ENCODE measurements at regions not wholly inside any gene's neighbourhood (a gene's known extent, or its start where the extent isn't known, plus 50 kb on each side); places are given as distances from the start of the nearest gene placed in this dataset.

GRCh38 chr15:81432179-81432578 is 58.2 kb upstream of the TMC3 start:
- ChIA-PET CTCF (interaction anchor here (0.6 kb wide), 1 partner anchor 139 kb away, joined by 3 read pairs; no protein-coding TSS in a partner anchor), POLR2A (no interaction called here)
- Histone ChIP-seq H2AFZ (ENCODE audit: low read depth) (no peak overlapping the region), H3K4me1 (ENCODE audit: control insufficient read depth in 1 of 2, insufficient read depth in 2 of 2, low read depth in 1 of 2, low read length in 1 of 2) (no peaks in the 10 kb centered on the region), H3K27ac (ENCODE audit: low read depth in 2 of 2, low read length in 1 of 2) (no peak overlapping the region), H4K20me1 (ENCODE audit: insufficient read depth) (no peaks in the 10 kb centered on the region), H3K9me3 (no peaks in the 10 kb centered on the region), H3K27me3 (ENCODE audit: insufficient read depth) (no peaks in the 10 kb centered on the region), H3K9ac (no peak overlapping the region), H3K9me2 (0 out of 2 replicates have a peak, but pooled peaks cover 5% of the 10 kb centered on the region), H3K4me3 (ENCODE audit: low read depth in 2 of 2, low read length in 1 of 2) (no peak overlapping the region), H3K4me2 (no peak overlapping the region), H3K36me3 (replicated peaks in 1 of 2; ENCODE audit: control insufficient read depth in 1 of 2, insufficient read depth in 2 of 2, low read length in 1 of 2) (no peaks in the 10 kb centered on the region), H3F3A (replicated peaks; ENCODE audit: insufficient read depth) (no peaks in the 10 kb centered on the region), H3K79me2 (ENCODE audit: insufficient read depth) (no peaks in the 10 kb centered on the region)
- DNase-seq: no peak
- TF ChIP-seq GABPA (IDR thresholded peaks at IDR 0.05; ENCODE audit: low read depth): no peak
- TF ChIP-seq NRF1 (IDR thresholded peaks at IDR 0.05; ENCODE audit: low read depth, low read length): no peak
- no peak for TF ChIP-seq YY1 (IDR thresholded peaks at IDR 0.05; ENCODE audit: low read depth)
- no peak for TF ChIP-seq TEAD4 (IDR thresholded peaks at IDR 0.05; ENCODE audit: borderline replicate concordance, insufficient read depth)
- no peak for TF ChIP-seq TCF12 (IDR thresholded peaks at IDR 0.05)
- no peak for TF ChIP-seq MAX (IDR thresholded peaks at IDR 0.05; ENCODE audit: low read depth)
- TF ChIP-seq, protein P1, sequence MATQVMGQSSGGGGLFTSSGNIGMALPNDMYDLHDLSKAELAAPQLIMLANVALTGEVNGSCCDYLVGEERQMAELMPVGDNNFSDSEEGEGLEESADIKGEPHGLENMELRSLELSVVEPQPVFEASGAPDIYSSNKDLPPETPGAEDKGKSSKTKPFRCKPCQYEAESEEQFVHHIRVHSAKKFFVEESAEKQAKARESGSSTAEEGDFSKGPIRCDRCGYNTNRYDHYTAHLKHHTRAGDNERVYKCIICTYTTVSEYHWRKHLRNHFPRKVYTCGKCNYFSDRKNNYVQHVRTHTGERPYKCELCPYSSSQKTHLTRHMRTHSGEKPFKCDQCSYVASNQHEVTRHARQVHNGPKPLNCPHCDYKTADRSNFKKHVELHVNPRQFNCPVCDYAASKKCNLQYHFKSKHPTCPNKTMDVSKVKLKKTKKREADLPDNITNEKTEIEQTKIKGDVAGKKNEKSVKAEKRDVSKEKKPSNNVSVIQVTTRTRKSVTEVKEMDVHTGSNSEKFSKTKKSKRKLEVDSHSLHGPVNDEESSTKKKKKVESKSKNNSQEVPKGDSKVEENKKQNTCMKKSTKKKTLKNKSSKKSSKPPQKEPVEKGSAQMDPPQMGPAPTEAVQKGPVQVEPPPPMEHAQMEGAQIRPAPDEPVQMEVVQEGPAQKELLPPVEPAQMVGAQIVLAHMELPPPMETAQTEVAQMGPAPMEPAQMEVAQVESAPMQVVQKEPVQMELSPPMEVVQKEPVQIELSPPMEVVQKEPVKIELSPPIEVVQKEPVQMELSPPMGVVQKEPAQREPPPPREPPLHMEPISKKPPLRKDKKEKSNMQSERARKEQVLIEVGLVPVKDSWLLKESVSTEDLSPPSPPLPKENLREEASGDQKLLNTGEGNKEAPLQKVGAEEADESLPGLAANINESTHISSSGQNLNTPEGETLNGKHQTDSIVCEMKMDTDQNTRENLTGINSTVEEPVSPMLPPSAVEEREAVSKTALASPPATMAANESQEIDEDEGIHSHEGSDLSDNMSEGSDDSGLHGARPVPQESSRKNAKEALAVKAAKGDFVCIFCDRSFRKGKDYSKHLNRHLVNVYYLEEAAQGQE (IDR thresholded peaks at IDR 0.05; ENCODE audit: low read depth, low read length): no peak
- TF ChIP-seq NFIC (IDR thresholded peaks at IDR 0.05; ENCODE audit: borderline replicate concordance): no peak
- TF ChIP-seq ELF1 (IDR thresholded peaks at IDR 0.05): no peak
- TF ChIP-seq, protein P2, sequence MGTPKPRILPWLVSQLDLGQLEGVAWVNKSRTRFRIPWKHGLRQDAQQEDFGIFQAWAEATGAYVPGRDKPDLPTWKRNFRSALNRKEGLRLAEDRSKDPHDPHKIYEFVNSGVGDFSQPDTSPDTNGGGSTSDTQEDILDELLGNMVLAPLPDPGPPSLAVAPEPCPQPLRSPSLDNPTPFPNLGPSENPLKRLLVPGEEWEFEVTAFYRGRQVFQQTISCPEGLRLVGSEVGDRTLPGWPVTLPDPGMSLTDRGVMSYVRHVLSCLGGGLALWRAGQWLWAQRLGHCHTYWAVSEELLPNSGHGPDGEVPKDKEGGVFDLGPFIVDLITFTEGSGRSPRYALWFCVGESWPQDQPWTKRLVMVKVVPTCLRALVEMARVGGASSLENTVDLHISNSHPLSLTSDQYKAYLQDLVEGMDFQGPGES (IDR thresholded peaks at IDR 0.05; ENCODE audit: low read depth, low read length): no peak
- no peak for TF ChIP-seq RAD21 (IDR thresholded peaks at IDR 0.05; ENCODE audit: low read length)
- no peak for TF ChIP-seq JUND (IDR thresholded peaks at IDR 0.05)
- no peak for TF ChIP-seq TAF1 (IDR thresholded peaks at IDR 0.05; ENCODE audit: borderline replicate concordance, low read depth, low read length)
- WGBS (ENCODE audit: low lambda C conversion rate): 62% methylated on average over 2 of the region's 2 CpGs

DNA sequence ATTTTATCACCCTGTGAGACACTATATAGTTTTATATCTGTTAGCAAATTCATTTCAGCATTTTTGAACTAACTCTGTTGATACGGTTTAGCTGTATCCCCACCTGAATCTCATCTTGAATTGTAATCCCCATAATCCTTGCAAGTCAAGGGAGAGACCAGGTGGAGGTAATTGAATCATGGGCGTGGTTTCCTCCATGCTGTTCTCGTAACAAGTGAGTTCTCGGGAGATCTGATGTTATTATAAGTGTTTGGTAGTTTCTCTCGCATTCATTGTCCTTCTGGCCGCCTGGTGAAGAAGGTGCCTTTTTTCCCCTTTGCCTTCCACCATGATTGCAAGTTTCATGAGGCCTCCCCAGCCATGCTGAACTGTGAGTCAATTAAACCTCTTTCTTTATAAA is 53.2 kb upstream of the TMC3 start:
- Histone ChIP-seq H3K4me2 (no peak overlapping the region), H3K9ac (no peak overlapping the region), H3K79me2 (ENCODE audit: insufficient read depth) (no peaks in the 10 kb centered on the region), H3K27me3 (ENCODE audit: insufficient read depth) (no peaks in the 10 kb centered on the region), H4K20me1 (ENCODE audit: insufficient read depth) (no peaks in the 10 kb centered on the region), H3K4me3 (ENCODE audit: low read depth in 2 of 2, low read length in 1 of 2) (no peak overlapping the region), H3K36me3 (replicated peaks in 1 of 2; ENCODE audit: control insufficient read depth in 1 of 2, insufficient read depth in 2 of 2, low read length in 1 of 2) (no peaks in the 10 kb centered on the region), H3K27ac (ENCODE audit: low read depth in 2 of 2, low read length in 1 of 2) (no peak overlapping the region), H3F3A (replicated peaks; ENCODE audit: insufficient read depth) (no peaks in the 10 kb centered on the region), H2AFZ (ENCODE audit: low read depth) (no peak overlapping the region), H3K9me3 (no peaks in the 10 kb centered on the region), H3K4me1 (ENCODE audit: control insufficient read depth in 1 of 2, insufficient read depth in 2 of 2, low read depth in 1 of 2, low read length in 1 of 2) (no peaks in the 10 kb centered on the region), H3K9me2 (0 out of 2 replicates have a peak, but pooled peaks cover 5% of the 10 kb centered on the region)
- ChIA-PET CTCF (no interaction called here), POLR2A (no interaction called here)
- TF ChIP-seq NFIC (IDR thresholded peaks at IDR 0.05; ENCODE audit: borderline replicate concordance): no peak
- no peak for TF ChIP-seq SIN3A (IDR thresholded peaks at IDR 0.05; ENCODE audit: borderline replicate concordance, low read depth, low read length)
- TF ChIP-seq, protein P3, sequence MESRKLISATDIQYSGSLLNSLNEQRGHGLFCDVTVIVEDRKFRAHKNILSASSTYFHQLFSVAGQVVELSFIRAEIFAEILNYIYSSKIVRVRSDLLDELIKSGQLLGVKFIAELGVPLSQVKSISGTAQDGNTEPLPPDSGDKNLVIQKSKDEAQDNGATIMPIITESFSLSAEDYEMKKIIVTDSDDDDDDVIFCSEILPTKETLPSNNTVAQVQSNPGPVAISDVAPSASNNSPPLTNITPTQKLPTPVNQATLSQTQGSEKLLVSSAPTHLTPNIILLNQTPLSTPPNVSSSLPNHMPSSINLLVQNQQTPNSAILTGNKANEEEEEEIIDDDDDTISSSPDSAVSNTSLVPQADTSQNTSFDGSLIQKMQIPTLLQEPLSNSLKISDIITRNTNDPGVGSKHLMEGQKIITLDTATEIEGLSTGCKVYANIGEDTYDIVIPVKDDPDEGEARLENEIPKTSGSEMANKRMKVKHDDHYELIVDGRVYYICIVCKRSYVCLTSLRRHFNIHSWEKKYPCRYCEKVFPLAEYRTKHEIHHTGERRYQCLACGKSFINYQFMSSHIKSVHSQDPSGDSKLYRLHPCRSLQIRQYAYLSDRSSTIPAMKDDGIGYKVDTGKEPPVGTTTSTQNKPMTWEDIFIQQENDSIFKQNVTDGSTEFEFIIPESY (IDR thresholded peaks at IDR 0.05; ENCODE audit: borderline replicate concordance, low read depth): no peak
- no peak for TF ChIP-seq POLR2AphosphoS5 (IDR thresholded peaks at IDR 0.05; ENCODE audit: low read depth, low read length)
- TF ChIP-seq RAD21 (IDR thresholded peaks at IDR 0.05; ENCODE audit: low read length): no peak
- no peak for TF ChIP-seq TEAD4 (IDR thresholded peaks at IDR 0.05; ENCODE audit: borderline replicate concordance, insufficient read depth)
- no peak for TF ChIP-seq MXI1 (IDR thresholded peaks at IDR 0.05; ENCODE audit: low read depth, low read length)
- no peak for TF ChIP-seq RFX5 (IDR thresholded peaks at IDR 0.05; ENCODE audit: low read length)
- TF ChIP-seq JUND (IDR thresholded peaks at IDR 0.05): no peak
- WGBS (ENCODE audit: low lambda C conversion rate): 36% methylated on average over 6 of the region's 6 CpGs
- no peak for DNase-seq
